Ovary (tissue), 7 donors: ENCODE measurements at regions not wholly inside any gene's neighbourhood (a gene's known extent, or its start where the extent isn't known, plus 50 kb on each side); places are given as distances from the start of the nearest gene placed in this dataset.
"Not testable (repeated sequence)": the region's sequence is repeated elsewhere in the genome, so short reads cannot be mapped to it uniquely, and the experiment has no call there.

Source experiments
- DNase-seq, 5 donors: peaks; one replicate each; pipeline ENCODE4 v3.0.0-alpha.2; 2019 to 2020
- H3K27ac ChIP-seq, 2 donors: fragments of 200-600 bp; one replicate each; pipeline versions ENCODE4 v1.5.1 to v1.8.0; 2019 to 2022
- H3K27me3 ChIP-seq: fragments of 200-600 bp; one replicate; pipeline ENCODE4 v1.8.0; 2022
- H3K36me3 ChIP-seq: fragments of 200-600 bp; sonication (generic); one replicate; pipeline ENCODE4 v1.5.1; 2019
- H3K4me1 ChIP-seq: one replicate; pipeline ENCODE4 v1.8.1; 2013; ENCODE audit warnings: mild to moderate bottlenecking, moderate library complexity; ENCODE audit not compliant: insufficient read depth
- H3K4me3 ChIP-seq: fragments of 200-600 bp; sonication (generic); one replicate; pipeline ENCODE4 v1.5.1; 2017
- H3K9me3 ChIP-seq, 2 donors: fragments of 200-600 bp in 1 of 2; sonication (generic) in 1 of 2; one replicate each; pipeline versions ENCODE4 v1.5.1 to v1.8.1; 2013 to 2019; ENCODE audit warnings: mild to moderate bottlenecking in 1 of 2, moderate library complexity in 1 of 2
- CTCF ChIP-seq, 3 donors: fragments of 450-650 bp in 2 of 3; fragments of 200-600 bp in 1 of 3; IDR thresholded peaks; one replicate each; pipeline versions ENCODE4 v1.5.1 to v1.8.0; 2016 to 2022; ENCODE audit warnings: antibody characterized with exemption in 3 of 3, mild to moderate bottlenecking in 1 of 3
- EP300 ChIP-seq: sonication (generic); formaldehyde crosslinking; IDR thresholded peaks from one replicate; pipeline ENCODE4 v1.6.1; 2017; ENCODE audit warnings: antibody characterized with exemption
- POLR2A ChIP-seq: fragments of 450-650 bp; IDR thresholded peaks from one replicate; pipeline ENCODE4 v1.6.1; 2017; ENCODE audit warnings: antibody characterized with exemption, mild to moderate bottlenecking, moderate library complexity
- WGBS, 3 donors: extraction: QIAGEN DNeasy Blood & Tissue Kit in 1 of 3; methylation state at CpG; one replicate each; pipeline versions ENCODE4 v1.1.5 to v1.1.7; 2013 to 2017; 5-methylcytosine and 5-hydroxymethylcytosine counted together
- intact Hi-C, 4 donors: fragments of 100-400 bp; cut with DNase I; formaldehyde crosslinking; loops; one replicate each; pipeline versions ENCODE4 v1.11.0 to v1.15.1; 2022 to 2023
- donor health status: DM: no; HTN: no; CAD: no; lungs with moderate emphysema.
- donor health status: DM: no; HTN: no; CAD: no.
- donor health status: Bipolar disorder and iron deficiency.
- donor health status: DM: no; HTN: no; CAD: no.
- donor health status: DM: yes; HTN: yes; CAD: no.

DNA sequence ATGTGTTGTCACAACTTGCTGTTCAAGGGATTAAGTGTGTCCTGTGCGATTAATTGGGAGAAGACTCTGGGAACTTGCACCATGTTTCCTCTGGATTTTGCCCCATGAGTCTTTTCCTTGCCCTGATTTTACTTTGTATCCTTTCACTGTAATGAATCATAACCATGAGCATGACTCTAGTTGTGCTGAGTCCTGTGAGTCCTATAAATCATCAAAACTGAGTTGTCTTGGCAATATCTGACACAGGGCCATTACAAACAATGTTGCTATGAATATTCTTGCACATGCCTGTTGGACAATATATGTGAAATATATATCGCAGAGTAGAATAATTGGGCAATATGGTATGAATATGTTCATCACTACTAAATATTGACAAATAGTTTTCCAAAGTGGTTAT, 56.5 kb upstream of the COL5A2 start:
- intact Hi-C loops, result no loop called here
- Histone ChIP-seq H3K27me3 (no peaks in the 10 kb centered on the region), H3K36me3 (no peaks in the 10 kb centered on the region), H3K4me3 (no peak overlapping the region), H3K4me1 (no peaks in the 10 kb centered on the region), H3K27ac (no peak overlapping the region), H3K9me3 (no peaks in the 10 kb centered on the region)
- no peak for TF ChIP-seq CTCF (IDR thresholded peaks at IDR 0.05)
- TF ChIP-seq EP300, result no peak
- TF ChIP-seq POLR2A, result no peak
- no peak for DNase-seq
- WGBS, 3 donors, result 89 to 98% (median 95%) methylated on average over 2 of the region's 2 CpGs

DNA sequence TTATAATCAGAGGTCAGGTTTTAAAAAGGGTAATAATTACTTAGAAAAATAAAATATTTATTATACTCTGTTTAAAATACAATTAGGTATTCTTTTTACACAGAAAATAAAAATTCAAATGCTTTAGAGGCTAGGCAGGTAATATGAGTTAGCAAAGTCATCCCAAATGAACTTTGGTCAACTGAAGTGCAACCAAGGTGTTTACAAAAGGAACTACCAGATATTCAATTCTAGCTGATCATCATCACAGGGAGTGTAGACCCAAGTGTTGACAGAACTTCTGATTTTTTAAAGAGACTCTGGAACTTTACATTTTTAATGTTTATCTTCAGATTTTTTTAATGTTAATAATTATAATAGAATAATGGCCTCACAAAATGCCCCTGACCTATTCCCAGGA, 59.3 kb upstream of the COL5A2 start:
- Histone ChIP-seq H3K9me3 (no peaks in the 10 kb centered on the region), H3K27ac (no peak overlapping the region), H3K36me3 (no peaks in the 10 kb centered on the region), H3K4me1 (no peaks in the 10 kb centered on the region), H3K4me3 (no peak overlapping the region), H3K27me3 (no peaks in the 10 kb centered on the region)
- intact Hi-C loops, result no loop called here
- no peak for TF ChIP-seq POLR2A
- TF ChIP-seq EP300, result no peak
- TF ChIP-seq CTCF (IDR thresholded peaks at IDR 0.05), result no peak
- DNase-seq, result no peak

- 92 to 100% (median 98%) methylated on average over 1 of the region's 1 CpG for WGBS, 3 donors
- H3K4me1 ChIP-seq, H3K4me3 ChIP-seq, H3K27me3 ChIP-seq, H3K36me3 ChIP-seq, H3K9me3 ChIP-seq, H3K27ac ChIP-seq, intact Hi-C loops, DNase-seq: not testable (repeated sequence)
Observed at GRCh38 chr2:189243843-189244242, 64.3 kb upstream of the COL5A2 start.

DNA sequence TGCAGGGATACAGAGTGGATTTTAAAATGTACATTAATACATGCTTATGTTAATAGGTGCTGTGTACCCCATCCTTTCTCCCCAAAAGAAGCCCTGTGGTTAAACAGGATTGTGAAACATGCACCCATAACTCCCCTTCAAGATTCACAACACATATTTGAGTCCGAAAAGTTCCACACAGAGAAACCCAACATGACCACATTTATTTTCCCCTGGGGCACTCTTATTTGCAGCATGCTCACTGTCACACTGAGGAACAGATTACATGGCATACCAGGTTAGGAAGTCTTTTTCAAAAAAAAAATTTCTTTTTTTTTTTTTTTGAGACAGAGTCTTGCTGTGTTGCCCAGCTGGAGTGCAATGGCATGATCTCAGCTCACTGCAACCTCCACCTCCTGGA, 67.7 kb upstream of the COL5A2 start:
- Histone ChIP-seq H3K9me3 (no peaks in the 10 kb centered on the region), H3K4me1 (peaks cover 3% of the 10 kb centered on the region), H3K36me3 (no peaks in the 10 kb centered on the region), H3K27ac (no peak overlapping the region), H3K27me3 (no peaks in the 10 kb centered on the region), H3K4me3 (no peak overlapping the region)
- no peak for TF ChIP-seq CTCF (IDR thresholded peaks at IDR 0.05)
- no peak for TF ChIP-seq POLR2A
- TF ChIP-seq EP300, result no peak
- intact Hi-C loops, result no loop called here
- 97 to 100% (median 97%) methylated on average over 1 of the region's 1 CpG for WGBS, 3 donors
- no peak for DNase-seq

DNA sequence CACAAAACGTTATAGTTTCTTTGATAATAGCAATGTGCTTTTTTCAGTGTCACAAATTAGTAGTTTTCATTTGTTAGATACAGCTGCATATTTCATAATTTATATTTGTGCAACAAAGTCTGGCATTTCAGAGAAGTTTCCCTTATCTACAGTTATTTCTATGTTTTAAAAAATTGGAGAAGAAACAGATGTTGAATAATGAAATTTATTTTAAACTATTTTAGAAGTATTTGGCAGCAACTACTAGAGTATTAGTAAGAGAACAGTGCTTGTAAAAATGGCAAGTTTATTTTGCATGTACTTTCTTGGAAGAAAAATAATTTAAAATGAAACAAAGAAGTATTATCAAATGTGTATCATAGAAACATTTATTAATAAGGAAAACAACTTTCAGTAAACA, 68.6 kb upstream of the COL5A2 start:
- WGBS, 3 donors, result 6 to 9% (median 8%) methylated on average over 1 of the region's 1 CpG
- TF ChIP-seq POLR2A (no peak), CTCF (IDR thresholded peaks at IDR 0.05) (no peak), EP300 (no peak)

More for the DNA sequence above, 68.6 kb upstream of the COL5A2 start:
- no peak for DNase-seq
- no peak overlapping the region for H3K4me3 ChIP-seq
- intact Hi-C loops, result no loop called here
- H3K9me3 ChIP-seq, result no peaks in the 10 kb centered on the region
- no peaks in the 10 kb centered on the region for H3K27me3 ChIP-seq
- peaks cover 3% of the 10 kb centered on the region for H3K4me1 ChIP-seq
- H3K27ac ChIP-seq, result no peak overlapping the region
- H3K36me3 ChIP-seq, result no peaks in the 10 kb centered on the region
